ENCODE measurements at regions not wholly inside any gene's neighbourhood (a gene's known extent, or its start where the extent isn't known, plus 50 kb on each side); places are given as distances from the start of the nearest gene placed in this dataset.
A peak's percentile ranks its signal among the peaks of the same experiment; 100 is the strongest.

DNA sequence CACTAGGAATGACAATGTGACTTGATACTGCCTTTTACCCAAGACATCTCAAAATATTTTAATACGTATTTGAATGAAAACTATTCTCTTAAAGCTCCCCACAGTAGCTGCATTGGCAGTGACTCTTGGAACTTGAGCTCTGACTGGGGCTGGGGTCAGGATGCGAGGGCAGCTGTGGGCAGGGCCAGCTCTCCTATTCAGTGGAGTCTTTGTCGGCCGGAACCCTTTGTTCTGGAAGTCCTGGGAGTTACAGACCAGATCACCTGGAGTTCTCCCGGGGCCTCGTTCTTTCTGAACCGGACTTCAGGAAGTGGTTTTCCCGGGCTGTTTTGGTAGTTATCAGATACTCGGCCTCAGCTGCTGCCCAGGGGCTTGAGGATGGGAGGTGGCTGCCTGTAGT is 84.9 kb downstream of the NPIPB11 start (continued):
- TF ChIP-seq, protein P1, sequence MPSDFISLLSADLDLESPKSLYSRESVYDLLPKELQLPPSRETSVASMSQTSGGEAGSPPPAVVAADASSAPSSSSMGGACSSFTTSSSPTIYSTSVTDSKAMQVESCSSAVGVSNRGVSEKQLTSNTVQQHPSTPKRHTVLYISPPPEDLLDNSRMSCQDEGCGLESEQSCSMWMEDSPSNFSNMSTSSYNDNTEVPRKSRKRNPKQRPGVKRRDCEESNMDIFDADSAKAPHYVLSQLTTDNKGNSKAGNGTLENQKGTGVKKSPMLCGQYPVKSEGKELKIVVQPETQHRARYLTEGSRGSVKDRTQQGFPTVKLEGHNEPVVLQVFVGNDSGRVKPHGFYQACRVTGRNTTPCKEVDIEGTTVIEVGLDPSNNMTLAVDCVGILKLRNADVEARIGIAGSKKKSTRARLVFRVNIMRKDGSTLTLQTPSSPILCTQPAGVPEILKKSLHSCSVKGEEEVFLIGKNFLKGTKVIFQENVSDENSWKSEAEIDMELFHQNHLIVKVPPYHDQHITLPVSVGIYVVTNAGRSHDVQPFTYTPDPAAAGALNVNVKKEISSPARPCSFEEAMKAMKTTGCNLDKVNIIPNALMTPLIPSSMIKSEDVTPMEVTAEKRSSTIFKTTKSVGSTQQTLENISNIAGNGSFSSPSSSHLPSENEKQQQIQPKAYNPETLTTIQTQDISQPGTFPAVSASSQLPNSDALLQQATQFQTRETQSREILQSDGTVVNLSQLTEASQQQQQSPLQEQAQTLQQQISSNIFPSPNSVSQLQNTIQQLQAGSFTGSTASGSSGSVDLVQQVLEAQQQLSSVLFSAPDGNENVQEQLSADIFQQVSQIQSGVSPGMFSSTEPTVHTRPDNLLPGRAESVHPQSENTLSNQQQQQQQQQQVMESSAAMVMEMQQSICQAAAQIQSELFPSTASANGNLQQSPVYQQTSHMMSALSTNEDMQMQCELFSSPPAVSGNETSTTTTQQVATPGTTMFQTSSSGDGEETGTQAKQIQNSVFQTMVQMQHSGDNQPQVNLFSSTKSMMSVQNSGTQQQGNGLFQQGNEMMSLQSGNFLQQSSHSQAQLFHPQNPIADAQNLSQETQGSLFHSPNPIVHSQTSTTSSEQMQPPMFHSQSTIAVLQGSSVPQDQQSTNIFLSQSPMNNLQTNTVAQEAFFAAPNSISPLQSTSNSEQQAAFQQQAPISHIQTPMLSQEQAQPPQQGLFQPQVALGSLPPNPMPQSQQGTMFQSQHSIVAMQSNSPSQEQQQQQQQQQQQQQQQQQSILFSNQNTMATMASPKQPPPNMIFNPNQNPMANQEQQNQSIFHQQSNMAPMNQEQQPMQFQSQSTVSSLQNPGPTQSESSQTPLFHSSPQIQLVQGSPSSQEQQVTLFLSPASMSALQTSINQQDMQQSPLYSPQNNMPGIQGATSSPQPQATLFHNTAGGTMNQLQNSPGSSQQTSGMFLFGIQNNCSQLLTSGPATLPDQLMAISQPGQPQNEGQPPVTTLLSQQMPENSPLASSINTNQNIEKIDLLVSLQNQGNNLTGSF (CRISPR knock-in tag; IDR thresholded peaks at IDR 0.05), result no peak
- TF ChIP-seq AGO1 (IDR thresholded peaks at IDR 0.05; ENCODE audit: low read depth, low read length, poor library complexity, severe bottlenecking) (no peak), NONO (IDR thresholded peaks at IDR 0.05) (no peak), NONO (CRISPR knock-in tag; conservative IDR thresholded peaks at IDR 0.05) (no peak), BCLAF1 (IDR thresholded peaks at IDR 0.05) (no peak), GTF2F1 (IDR thresholded peaks at IDR 0.05; ENCODE audit: low read length) (no peak), CENPT (CRISPR knock-in tag; IDR thresholded peaks at IDR 0.05; ENCODE audit: low read depth) (no peak), ZNF75D (CRISPR knock-in tag; IDR thresholded peaks at IDR 0.05; ENCODE audit: borderline replicate concordance) (0 out of 2 replicates have a peak, but pooled peaks have one; percentile 19), ZNF546 (CRISPR knock-in tag; conservative IDR thresholded peaks at IDR 0.05) (no peak), ZMYM3 (CRISPR knock-in tag; IDR thresholded peaks at IDR 0.05) (no peak), ZNF232 (CRISPR knock-in tag; IDR thresholded peaks at IDR 0.05; ENCODE audit: borderline replicate concordance) (no peak), SP140L (CRISPR knock-in tag; IDR thresholded peaks at IDR 0.05; ENCODE audit: borderline replicate concordance) (no peak), U2AF2 (IDR thresholded peaks at IDR 0.05; ENCODE audit: low read depth, low read length) (no peak), ZBTB14 (CRISPR knock-in tag; IDR thresholded peaks at IDR 0.05) (no peak), ZMYM4 (CRISPR knock-in tag; IDR thresholded peaks at IDR 0.05) (0 out of 2 replicates have a peak, but pooled peaks have one; percentile 9), KDM5A (IDR thresholded peaks at IDR 0.05; ENCODE audit: borderline replicate concordance, low read length) (no peak)
- TF ChIP-seq, protein P2, sequence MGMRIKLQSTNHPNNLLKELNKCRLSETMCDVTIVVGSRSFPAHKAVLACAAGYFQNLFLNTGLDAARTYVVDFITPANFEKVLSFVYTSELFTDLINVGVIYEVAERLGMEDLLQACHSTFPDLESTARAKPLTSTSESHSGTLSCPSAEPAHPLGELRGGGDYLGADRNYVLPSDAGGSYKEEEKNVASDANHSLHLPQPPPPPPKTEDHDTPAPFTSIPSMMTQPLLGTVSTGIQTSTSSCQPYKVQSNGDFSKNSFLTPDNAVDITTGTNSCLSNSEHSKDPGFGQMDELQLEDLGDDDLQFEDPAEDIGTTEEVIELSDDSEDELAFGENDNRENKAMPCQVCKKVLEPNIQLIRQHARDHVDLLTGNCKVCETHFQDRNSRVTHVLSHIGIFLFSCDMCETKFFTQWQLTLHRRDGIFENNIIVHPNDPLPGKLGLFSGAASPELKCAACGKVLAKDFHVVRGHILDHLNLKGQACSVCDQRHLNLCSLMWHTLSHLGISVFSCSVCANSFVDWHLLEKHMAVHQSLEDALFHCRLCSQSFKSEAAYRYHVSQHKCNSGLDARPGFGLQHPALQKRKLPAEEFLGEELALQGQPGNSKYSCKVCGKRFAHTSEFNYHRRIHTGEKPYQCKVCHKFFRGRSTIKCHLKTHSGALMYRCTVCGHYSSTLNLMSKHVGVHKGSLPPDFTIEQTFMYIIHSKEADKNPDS (CRISPR knock-in tag; IDR thresholded peaks at IDR 0.05), result no peak
- TF ChIP-seq, protein P3, sequence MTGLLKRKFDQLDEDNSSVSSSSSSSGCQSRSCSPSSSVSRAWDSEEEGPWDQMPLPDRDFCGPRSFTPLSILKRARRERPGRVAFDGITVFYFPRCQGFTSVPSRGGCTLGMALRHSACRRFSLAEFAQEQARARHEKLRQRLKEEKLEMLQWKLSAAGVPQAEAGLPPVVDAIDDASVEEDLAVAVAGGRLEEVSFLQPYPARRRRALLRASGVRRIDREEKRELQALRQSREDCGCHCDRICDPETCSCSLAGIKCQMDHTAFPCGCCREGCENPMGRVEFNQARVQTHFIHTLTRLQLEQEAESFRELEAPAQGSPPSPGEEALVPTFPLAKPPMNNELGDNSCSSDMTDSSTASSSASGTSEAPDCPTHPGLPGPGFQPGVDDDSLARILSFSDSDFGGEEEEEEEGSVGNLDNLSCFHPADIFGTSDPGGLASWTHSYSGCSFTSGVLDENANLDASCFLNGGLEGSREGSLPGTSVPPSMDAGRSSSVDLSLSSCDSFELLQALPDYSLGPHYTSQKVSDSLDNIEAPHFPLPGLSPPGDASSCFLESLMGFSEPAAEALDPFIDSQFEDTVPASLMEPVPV (CRISPR knock-in tag; IDR thresholded peaks at IDR 0.05), result no peak

Measured in HepG2 (cell line).